Gastrocnemius medialis (tissue), 4 donors: ENCODE measurements at regions not wholly inside any gene's neighbourhood (a gene's known extent, or its start where the extent isn't known, plus 50 kb on each side); places are given as distances from the start of the nearest gene placed in this dataset.

Experiments used
- ATAC-seq, 2 donors: fragments of 150-250 bp; one replicate each; pipeline ENCODE4 v1.9.1; 2016
- DNase-seq, 2 donors: peaks; one replicate each; pipeline ENCODE4 v3.0.0-alpha.2; 2019
- H3K27ac ChIP-seq, 4 donors: fragments of 200-600 bp; sonication (generic); 1 replicate in 1 of 4; 2 replicates in 3 of 4; pipeline ENCODE4 v1.5.1; 2016 to 2018; ENCODE audit warnings: mild to moderate bottlenecking in 2 of 4, moderate library complexity in 1 of 4
- H3K27me3 ChIP-seq, 3 donors: fragments of 200-600 bp; sonication (generic) in 2 of 3; 1 replicate in 1 of 3; 2 replicates in 2 of 3; pipeline versions ENCODE4 v1.5.1 to v1.6.0; 2016 to 2019; ENCODE audit warnings: mild to moderate bottlenecking in 1 of 3, moderate library complexity in 1 of 3
- H3K36me3 ChIP-seq, 2 donors: fragments of 200-600 bp; sonication (generic) in 1 of 2; one replicate each; pipeline ENCODE4 v1.5.1; 2017 to 2018
- H3K4me1 ChIP-seq, 2 donors: fragments of 200-600 bp; sonication (generic) in 1 of 2; one replicate each; pipeline ENCODE4 v1.5.1; 2016 to 2017; ENCODE audit warnings: mild to moderate bottlenecking in 2 of 2
- H3K4me3 ChIP-seq, 4 donors: fragments of 200-600 bp; sonication (generic) in 3 of 4; 1 replicate in 1 of 4; 2 replicates in 3 of 4; pipeline ENCODE4 v1.5.1; 2016 to 2019; ENCODE audit warnings: mild to moderate bottlenecking in 2 of 4
- H3K9me3 ChIP-seq, 3 donors: fragments of 200-600 bp; sonication (generic) in 2 of 3; 1 replicate in 1 of 3; 2 replicates in 2 of 3; pipeline ENCODE4 v1.5.1; 2016 to 2019
- CTCF ChIP-seq, 5 experiments: fragments of 450-650 bp in 3 of 5; fragments of 200-600 bp in 2 of 5; sonication (generic) in 2 of 5; IDR thresholded peaks in 4 of 5; conservative IDR thresholded peaks in 1 of 5; 1 replicate in 4 of 5; 2 replicates in 1 of 5; pipeline ENCODE4 v1.5.1; 2016 to 2019; ENCODE audit warnings: antibody characterized with exemption in 5 of 5, mild to moderate bottlenecking in 3 of 5, moderate library complexity in 3 of 5
- POLR2A ChIP-seq, 2 donors: fragments of 450-650 bp; IDR thresholded peaks; one replicate each; pipeline ENCODE4 v1.6.1; 2017; ENCODE audit warnings: antibody characterized with exemption in 2 of 2, mild to moderate bottlenecking in 2 of 2, moderate library complexity in 2 of 2
- in situ Hi-C, 4 donors: fragments of 200-750 bp; cut with MboI; loops; one replicate each; pipeline versions ENCODE4 v1.15.0 to v1.8.0; 2017; ENCODE audit warnings: low sequenced_read_pairs in 4 of 4
- intact Hi-C: fragments of 100-400 bp; cut with DNase I; formaldehyde crosslinking; loops from one replicate; pipeline ENCODE4 v1.15.1; 2023; ENCODE audit warnings: low total_unique reads

- H3K4me3 ChIP-seq = no peak overlapping the region
- no peak for ATAC-seq
- no peak for DNase-seq
- H3K4me1 ChIP-seq = no peaks in the 10 kb centered on the region
- H3K9me3 ChIP-seq = no peaks in the 10 kb centered on the region
- intact Hi-C loops (no loop called here), in situ Hi-C loops (no loop called here)
- H3K27ac ChIP-seq = no peak overlapping the region
- no peaks in the 10 kb centered on the region for H3K36me3 ChIP-seq
- no peak for TF ChIP-seq POLR2A (IDR thresholded peaks at IDR 0.05)
- H3K27me3 ChIP-seq = peaks cover 0 to 14% (median 0%) of the 10 kb centered on the region in 3 donors
These were observed 366.9 kb downstream of the BRD1 start for GRCh38 chr22:49460592-49461281.

- Histone ChIP-seq H3K9me3 (no peaks in the 10 kb centered on the region), H3K27ac (no peak overlapping the region), H3K36me3 (no peaks in the 10 kb centered on the region), H3K4me3 (no peak overlapping the region), H3K27me3 (peaks cover 0 to 16% (median 0%) of the 10 kb centered on the region in 3 donors), H3K4me1 (no peaks in the 10 kb centered on the region)
- TF ChIP-seq POLR2A (IDR thresholded peaks at IDR 0.05) (no peak), CTCF (IDR thresholded peaks at IDR 0.05 in 4 of 5, conservative IDR thresholded peaks at IDR 0.05 in 1 of 5) (no peak)
- in situ Hi-C loops = no loop called here
- DNase-seq (no peak), ATAC-seq (no peak)
- intact Hi-C loops = no loop called here
These were observed 367.6 kb downstream of the BRD1 start for GRCh38 chr22:49460091-49460490.

GRCh38 chr22:49458708-49459099 lies 369.0 kb downstream of the BRD1 start:
- no peaks in the 10 kb centered on the region for H3K9me3 ChIP-seq
- DNase-seq (no peak), ATAC-seq (no peak)
- in situ Hi-C loops = no loop called here
- no peaks in the 10 kb centered on the region for H3K36me3 ChIP-seq
- no peak overlapping the region for H3K27ac ChIP-seq
- H3K4me1 ChIP-seq = no peaks in the 10 kb centered on the region
- intact Hi-C loops = no loop called here
- peaks cover 0 to 21% (median 0%) of the 10 kb centered on the region in 3 donors for H3K27me3 ChIP-seq
- H3K4me3 ChIP-seq = no peak overlapping the region
- TF ChIP-seq POLR2A (IDR thresholded peaks at IDR 0.05) = no peak
- no peak for TF ChIP-seq CTCF (IDR thresholded peaks at IDR 0.05 in 4 of 5, conservative IDR thresholded peaks at IDR 0.05 in 1 of 5)

GRCh38 chr22:49457946-49458707 lies 369.5 kb downstream of the BRD1 start:
- H3K27ac ChIP-seq = no peak overlapping the region
- no peak overlapping the region for H3K4me3 ChIP-seq
- no peak for DNase-seq
- no peaks in the 10 kb centered on the region for H3K9me3 ChIP-seq
- in situ Hi-C loops (no loop called here), intact Hi-C loops (no loop called here)
- H3K4me1 ChIP-seq = no peaks in the 10 kb centered on the region
- H3K36me3 ChIP-seq = no peaks in the 10 kb centered on the region
- TF ChIP-seq POLR2A (IDR thresholded peaks at IDR 0.05) = no peak
- no peak for TF ChIP-seq CTCF (IDR thresholded peaks at IDR 0.05 in 4 of 5, conservative IDR thresholded peaks at IDR 0.05 in 1 of 5)
- no peak for ATAC-seq
- peaks cover 0 to 21% (median 0%) of the 10 kb centered on the region in 3 donors for H3K27me3 ChIP-seq

- no peak overlapping the region for H3K27ac ChIP-seq
- H3K4me1 ChIP-seq = no peaks in the 10 kb centered on the region
- ATAC-seq (no peak), DNase-seq (no peak)
- TF ChIP-seq CTCF (IDR thresholded peaks at IDR 0.05 in 4 of 5, conservative IDR thresholded peaks at IDR 0.05 in 1 of 5) (no peak), POLR2A (IDR thresholded peaks at IDR 0.05) (no peak)
- H3K27me3 ChIP-seq = peaks cover 0 to 21% (median 0%) of the 10 kb centered on the region in 3 donors
- no peak overlapping the region for H3K4me3 ChIP-seq
- no peaks in the 10 kb centered on the region for H3K9me3 ChIP-seq
- in situ Hi-C loops = no loop called here
- intact Hi-C loops = no loop called here
- H3K36me3 ChIP-seq = no peaks in the 10 kb centered on the region
These were observed 370.5 kb downstream of the BRD1 start for GRCh38 chr22:49457146-49457545.
